SH-SY5Y (cell line): ENCODE measurements at regions not wholly inside any gene's neighbourhood (a gene's known extent, or its start where the extent isn't known, plus 50 kb on each side); places are given as distances from the start of the nearest gene placed in this dataset.

Experiments used
- GATA2 ChIP-seq: IDR thresholded peaks from 2 replicates; pipeline ENCODE4 v1.6.1; 2011; ENCODE audit warnings: mild to moderate bottlenecking, low read depth, low read length
- GATA3 ChIP-seq: IDR thresholded peaks from 2 replicates; pipeline ENCODE4 v1.6.1; 2011; ENCODE audit warnings: low read depth, mild to moderate bottlenecking, low read length, moderate library complexity

DNA sequence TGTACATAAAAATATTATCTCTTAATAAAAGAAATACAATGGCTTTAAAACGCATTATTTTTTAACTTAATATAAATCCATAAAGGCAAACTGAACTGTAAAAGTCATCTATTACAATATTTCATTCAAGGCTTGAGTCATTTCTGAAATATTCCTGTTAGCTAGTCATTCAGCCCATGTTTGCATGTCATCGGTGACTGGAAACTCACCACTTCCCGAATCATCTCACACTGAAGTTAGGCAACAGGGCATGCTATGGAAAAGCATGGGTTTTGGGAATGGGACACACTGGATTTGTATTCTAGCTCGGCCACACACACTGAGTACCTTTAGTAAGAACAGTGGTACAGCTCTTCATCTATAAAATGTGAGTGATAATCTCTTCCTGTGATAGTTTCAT, 691.1 kb upstream of the C9orf72 start:
- TF ChIP-seq GATA3, result no peak
- TF ChIP-seq GATA2, result no peak
